ENCODE measurements at regions not wholly inside any gene's neighbourhood (a gene's known extent, or its start where the extent isn't known, plus 50 kb on each side); places are given as distances from the start of the nearest gene placed in this dataset.

DNA sequence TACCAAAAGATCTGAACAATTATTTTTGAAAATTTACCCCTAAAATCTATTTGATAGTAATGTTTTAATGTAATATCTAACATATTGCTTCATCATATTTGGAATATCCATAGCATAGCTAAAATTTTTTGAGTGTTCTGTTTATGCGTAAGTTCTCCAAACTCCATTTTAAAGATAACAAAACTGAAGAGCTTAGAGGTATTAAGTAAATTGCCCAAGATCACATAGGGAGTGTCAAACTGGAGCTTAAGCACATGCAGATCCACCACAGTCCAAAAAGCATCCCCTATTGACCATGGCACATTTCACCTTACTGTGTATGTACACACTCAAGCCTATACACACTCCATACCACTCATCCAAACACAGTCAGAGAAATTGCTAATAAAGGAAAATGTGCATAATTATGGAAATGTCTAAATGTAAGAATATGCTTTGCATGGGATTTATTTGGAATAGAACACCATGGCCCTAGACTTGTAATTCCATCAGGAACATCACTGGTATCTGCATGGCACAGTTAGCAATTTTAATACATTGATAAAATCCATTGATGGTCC lies 85.2 kb upstream of the TGFBR2 start:
- H3K27ac ChIP-seq = no peak overlapping the region
- no peak for DNase-seq (ENCODE audit: low read depth, low spot score)
- no peaks in the 10 kb centered on the region for H3K36me3 ChIP-seq (ENCODE audit: insufficient read depth, low read length)
- H3K9ac ChIP-seq (ENCODE audit: insufficient read length) = no peak overlapping the region
- no peaks in the 10 kb centered on the region for H3K9me3 ChIP-seq (ENCODE audit: low read depth, low read length)
- TF ChIP-seq EZH2 (IDR thresholded peaks at IDR 0.05) (no peak), POLR2AphosphoS5 (IDR thresholded peaks at IDR 0.05; ENCODE audit: borderline replicate concordance, low read depth, low read length) (no peak), FOXP2 (optimal IDR thresholded peaks at IDR 0.05; ENCODE audit: control extremely low read depth, extremely low read length, insufficient read depth) (no peak)
- H3K4me3 ChIP-seq = no peak overlapping the region

DNA sequence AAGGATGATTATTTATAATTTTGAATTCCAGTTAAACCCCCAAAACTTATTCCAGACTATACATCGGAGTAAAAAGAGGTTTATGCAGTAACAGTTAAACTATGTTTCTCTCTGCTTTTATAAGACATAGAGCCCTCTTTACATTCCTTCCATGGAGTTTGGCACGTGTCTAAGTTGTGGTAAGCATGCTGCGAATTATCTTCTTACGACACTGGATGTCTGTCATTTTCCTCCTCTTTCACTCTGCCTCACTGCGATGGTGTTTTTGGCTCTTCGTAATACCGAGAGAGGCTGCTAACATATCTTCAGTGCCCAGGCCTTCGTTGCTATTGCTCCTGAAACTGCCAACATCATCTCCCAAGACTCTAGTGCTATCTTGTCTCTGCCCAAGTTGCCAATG lies 83.9 kb upstream of the TGFBR2 start:
- no peak overlapping the region for H3K27ac ChIP-seq
- H3K9ac ChIP-seq (ENCODE audit: insufficient read length) = no peak overlapping the region
- TF ChIP-seq POLR2AphosphoS5 (IDR thresholded peaks at IDR 0.05; ENCODE audit: borderline replicate concordance, low read depth, low read length) (no peak), EZH2 (IDR thresholded peaks at IDR 0.05) (no peak), FOXP2 (optimal IDR thresholded peaks at IDR 0.05; ENCODE audit: control extremely low read depth, extremely low read length, insufficient read depth) (no peak)
- no peaks in the 10 kb centered on the region for H3K9me3 ChIP-seq (ENCODE audit: low read depth, low read length)
- H3K36me3 ChIP-seq (ENCODE audit: insufficient read depth, low read length) = no peaks in the 10 kb centered on the region
- no peak for DNase-seq (ENCODE audit: low read depth, low spot score)
- H3K4me3 ChIP-seq = no peak overlapping the region

DNA sequence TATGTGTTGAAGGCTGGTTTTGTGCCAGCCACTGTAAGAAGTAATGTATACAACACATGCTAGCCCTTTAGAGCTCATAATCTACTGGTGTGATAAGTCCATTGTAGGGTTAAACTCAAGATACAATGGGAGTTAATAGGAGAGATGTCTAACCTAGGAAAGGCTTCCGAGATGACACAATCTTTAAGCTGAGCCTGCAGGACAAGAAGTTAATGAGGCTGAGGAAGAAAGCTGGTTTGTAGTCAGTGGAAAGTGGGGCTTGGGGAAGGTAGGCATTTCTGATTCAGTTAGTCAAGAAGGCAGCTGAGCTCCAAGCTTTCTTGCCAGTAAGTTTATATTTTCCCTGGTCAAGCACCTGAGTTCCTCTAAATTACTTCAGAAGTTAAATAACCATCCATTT lies 83.0 kb upstream of the TGFBR2 start:
- H3K27ac ChIP-seq = no peak overlapping the region
- no peak overlapping the region for H3K9ac ChIP-seq (ENCODE audit: insufficient read length)
- H3K36me3 ChIP-seq (ENCODE audit: insufficient read depth, low read length) = no peaks in the 10 kb centered on the region
- H3K4me3 ChIP-seq = no peak overlapping the region
- TF ChIP-seq EZH2 (IDR thresholded peaks at IDR 0.05) (no peak), FOXP2 (optimal IDR thresholded peaks at IDR 0.05; ENCODE audit: control extremely low read depth, extremely low read length, insufficient read depth) (no peak), POLR2AphosphoS5 (IDR thresholded peaks at IDR 0.05; ENCODE audit: borderline replicate concordance, low read depth, low read length) (no peak)
- DNase-seq (ENCODE audit: low read depth, low spot score) = no peak
- H3K9me3 ChIP-seq (ENCODE audit: low read depth, low read length) = no peaks in the 10 kb centered on the region

DNA sequence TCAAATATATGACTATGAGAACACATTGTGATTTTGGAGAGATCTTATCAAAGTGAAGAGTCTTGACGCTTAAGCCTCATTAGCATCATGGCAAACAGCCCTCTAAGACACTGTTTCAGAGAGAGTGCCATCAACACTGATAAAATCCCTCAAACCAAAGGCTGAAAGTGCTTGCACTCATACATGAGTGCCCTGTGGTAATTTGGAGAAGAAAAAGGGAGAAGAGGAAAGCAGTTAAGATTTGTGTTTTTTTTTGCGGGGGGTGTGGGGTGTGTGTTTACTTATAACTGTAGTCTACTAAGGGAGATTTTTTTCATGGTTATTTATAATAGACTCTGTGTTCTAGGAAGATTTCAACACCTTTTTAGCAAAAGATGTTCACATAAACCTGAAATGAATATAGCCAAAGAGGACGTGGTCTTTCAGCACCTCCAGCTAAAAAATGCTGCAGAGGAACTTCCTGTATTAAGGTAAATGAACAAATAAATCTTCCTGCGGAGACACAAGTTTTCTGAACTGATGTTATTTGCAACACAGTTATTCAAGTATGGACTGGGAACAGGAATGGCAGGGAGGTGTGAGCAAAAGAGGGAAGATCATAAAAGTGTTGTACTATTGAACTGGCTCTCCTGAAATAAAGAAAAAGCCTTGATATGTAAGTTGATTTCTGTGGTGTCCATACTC lies 81.9 kb upstream of the TGFBR2 start:
- Histone ChIP-seq H3K4me3 (no peak overlapping the region), H3K9me3 (ENCODE audit: low read depth, low read length) (no peaks in the 10 kb centered on the region), H3K27ac (no peak overlapping the region), H3K9ac (ENCODE audit: insufficient read length) (no peak overlapping the region), H3K36me3 (ENCODE audit: insufficient read depth, low read length) (no peaks in the 10 kb centered on the region)
- DNase-seq (ENCODE audit: low read depth, low spot score) = no peak
- TF ChIP-seq POLR2AphosphoS5 (IDR thresholded peaks at IDR 0.05; ENCODE audit: borderline replicate concordance, low read depth, low read length) = no peak
- TF ChIP-seq FOXP2 (optimal IDR thresholded peaks at IDR 0.05; ENCODE audit: control extremely low read depth, extremely low read length, insufficient read depth) = no peak
- TF ChIP-seq EZH2 (IDR thresholded peaks at IDR 0.05) = no peak

DNA sequence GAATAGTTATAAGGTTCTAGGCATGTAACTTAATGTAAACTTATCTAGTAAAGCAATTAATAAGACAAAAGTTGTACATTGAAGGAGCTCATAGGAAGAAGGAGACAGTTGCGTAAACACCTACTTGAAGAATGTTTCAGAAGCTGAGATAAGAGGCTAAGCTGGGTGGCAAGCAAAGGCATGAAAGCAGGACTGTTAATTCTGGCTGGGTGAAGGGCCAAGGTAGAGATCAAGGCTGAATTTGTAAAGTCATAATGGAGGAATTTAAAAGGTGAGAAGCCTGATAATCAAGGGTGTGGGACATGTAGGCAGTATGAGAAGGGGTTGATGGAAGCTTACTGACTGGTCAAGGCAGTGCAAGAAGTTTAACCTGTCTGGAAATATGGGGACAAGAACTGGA lies 80.4 kb upstream of the TGFBR2 start:
- no peak overlapping the region for H3K9ac ChIP-seq (ENCODE audit: insufficient read length)
- H3K4me3 ChIP-seq = no peak overlapping the region
- H3K9me3 ChIP-seq (ENCODE audit: low read depth, low read length) = no peaks in the 10 kb centered on the region
- peak; percentile 35 for DNase-seq (ENCODE audit: low read depth, low spot score)
- no peak for TF ChIP-seq EZH2 (IDR thresholded peaks at IDR 0.05)
- TF ChIP-seq FOXP2 (optimal IDR thresholded peaks at IDR 0.05; ENCODE audit: control extremely low read depth, extremely low read length, insufficient read depth) = no peak
- TF ChIP-seq POLR2AphosphoS5 (IDR thresholded peaks at IDR 0.05; ENCODE audit: borderline replicate concordance, low read depth, low read length) = no peak
- no peak overlapping the region for H3K27ac ChIP-seq
- no peaks in the 10 kb centered on the region for H3K36me3 ChIP-seq (ENCODE audit: insufficient read depth, low read length)

DNA sequence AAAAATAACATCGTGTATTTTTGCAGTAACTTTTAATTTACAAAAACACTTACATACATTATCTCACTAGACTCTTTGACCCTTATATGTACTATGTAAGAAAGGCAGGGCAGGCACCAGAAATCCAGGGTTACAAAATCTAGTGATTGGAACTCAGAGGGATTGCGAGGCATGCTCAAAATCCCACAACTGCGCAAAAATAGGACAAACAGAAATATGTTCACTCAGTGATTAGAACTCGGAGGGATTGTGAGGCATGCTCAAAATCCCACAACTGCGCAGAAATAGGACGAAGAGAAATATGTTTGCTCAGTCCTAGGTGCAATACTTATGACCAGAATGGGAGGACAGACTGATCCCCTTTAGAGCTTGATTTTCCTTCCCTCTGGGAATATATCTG lies 79.2 kb upstream of the TGFBR2 start:
- no peak overlapping the region for H3K9ac ChIP-seq (ENCODE audit: insufficient read length)
- no peak overlapping the region for H3K4me3 ChIP-seq
- no peaks in the 10 kb centered on the region for H3K36me3 ChIP-seq (ENCODE audit: insufficient read depth, low read length)
- no peaks in the 10 kb centered on the region for H3K9me3 ChIP-seq (ENCODE audit: low read depth, low read length)
- TF ChIP-seq EZH2 (IDR thresholded peaks at IDR 0.05) = no peak
- no peak for TF ChIP-seq FOXP2 (optimal IDR thresholded peaks at IDR 0.05; ENCODE audit: control extremely low read depth, extremely low read length, insufficient read depth)
- no peak for TF ChIP-seq POLR2AphosphoS5 (IDR thresholded peaks at IDR 0.05; ENCODE audit: borderline replicate concordance, low read depth, low read length)
- no peak for DNase-seq (ENCODE audit: low read depth, low spot score)
- no peak overlapping the region for H3K27ac ChIP-seq

DNA sequence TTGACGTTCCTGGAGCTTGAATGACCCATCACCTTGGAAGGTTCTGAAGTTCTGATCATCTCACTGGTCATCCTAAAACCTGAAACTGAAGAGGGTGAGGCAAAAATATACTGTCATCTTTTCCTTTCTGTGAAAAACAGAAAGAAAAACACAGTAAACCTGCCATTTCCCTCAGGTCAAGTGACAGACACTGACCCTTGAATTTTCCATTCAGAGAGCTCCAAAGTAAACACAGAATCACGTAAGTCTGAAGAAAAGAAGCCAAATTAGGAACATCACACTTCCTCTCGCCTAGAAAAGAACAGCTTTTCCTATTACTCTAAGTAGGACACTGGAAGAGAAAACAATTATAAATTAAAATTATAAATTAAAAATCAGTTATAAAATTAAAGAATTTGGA lies 78.7 kb upstream of the TGFBR2 start:
- no peaks in the 10 kb centered on the region for H3K9me3 ChIP-seq (ENCODE audit: low read depth, low read length)
- no peak for DNase-seq (ENCODE audit: low read depth, low spot score)
- H3K9ac ChIP-seq (ENCODE audit: insufficient read length) = no peak overlapping the region
- H3K27ac ChIP-seq = no peak overlapping the region
- H3K4me3 ChIP-seq = no peak overlapping the region
- TF ChIP-seq FOXP2 (optimal IDR thresholded peaks at IDR 0.05; ENCODE audit: control extremely low read depth, extremely low read length, insufficient read depth) (no peak), POLR2AphosphoS5 (IDR thresholded peaks at IDR 0.05; ENCODE audit: borderline replicate concordance, low read depth, low read length) (no peak), EZH2 (IDR thresholded peaks at IDR 0.05) (no peak)
- no peaks in the 10 kb centered on the region for H3K36me3 ChIP-seq (ENCODE audit: insufficient read depth, low read length)

DNA sequence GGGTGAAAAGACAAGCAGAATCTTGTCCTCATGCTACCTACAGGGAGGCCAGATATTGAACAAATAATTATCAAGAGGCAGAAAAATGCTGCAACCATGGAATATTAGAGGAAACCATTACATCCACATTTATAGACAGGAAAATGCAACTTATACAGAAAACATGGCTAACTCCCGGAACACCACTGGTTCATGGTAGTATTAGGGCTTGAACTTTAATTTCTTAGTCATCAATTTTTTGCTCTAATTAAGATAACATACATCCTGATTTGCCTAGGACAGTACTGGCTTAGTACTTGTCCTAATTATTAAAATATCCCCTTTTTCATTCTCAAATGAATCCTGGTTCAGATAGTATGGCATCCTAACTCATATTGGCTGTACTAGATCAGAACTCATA lies 76.3 kb upstream of the TGFBR2 start:
- Histone ChIP-seq H3K9me3 (ENCODE audit: low read depth, low read length) (no peaks in the 10 kb centered on the region), H3K4me3 (no peak overlapping the region), H3K9ac (ENCODE audit: insufficient read length) (no peak overlapping the region), H3K36me3 (ENCODE audit: insufficient read depth, low read length) (no peaks in the 10 kb centered on the region), H3K27ac (no peak overlapping the region)
- TF ChIP-seq FOXP2 (optimal IDR thresholded peaks at IDR 0.05; ENCODE audit: control extremely low read depth, extremely low read length, insufficient read depth) (no peak), POLR2AphosphoS5 (IDR thresholded peaks at IDR 0.05; ENCODE audit: borderline replicate concordance, low read depth, low read length) (no peak), EZH2 (IDR thresholded peaks at IDR 0.05) (no peak)
- DNase-seq (ENCODE audit: low read depth, low spot score) = no peak
